ENCODE measurements at regions not wholly inside any gene's neighbourhood (a gene's known extent, or its start where the extent isn't known, plus 50 kb on each side); places are given as distances from the start of the nearest gene placed in this dataset.

- no peak for DNase-seq
These were observed 165.9 kb upstream of the NCAM1 start for GRCh38 chr11:112795142-112795815.

- DNase-seq, result no peak
These were observed 165.1 kb upstream of the NCAM1 start for GRCh38 chr11:112795911-112796649.

DNA sequence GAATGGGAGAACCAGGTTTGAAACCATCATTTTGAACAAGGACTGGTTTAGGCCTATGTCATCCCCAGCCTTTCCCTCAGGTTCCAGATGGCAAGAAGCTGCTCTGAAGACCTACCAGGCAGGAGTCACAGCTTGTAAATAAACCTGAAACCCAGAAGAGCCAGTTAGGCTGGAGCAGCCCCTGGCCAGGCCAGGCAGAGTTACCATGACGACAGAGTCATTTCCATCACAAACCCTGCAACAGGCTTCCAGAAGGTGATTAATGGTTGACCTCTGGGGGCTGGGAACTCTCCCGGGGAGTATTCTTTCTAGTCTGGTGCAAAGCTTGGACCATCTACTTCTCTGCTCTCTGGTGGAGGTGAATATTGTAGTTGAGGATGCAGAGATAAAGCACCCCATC, 164.1 kb upstream of the NCAM1 start:
- no peak for DNase-seq

- DNase-seq, result no peak
These were observed 163.4 kb upstream of the NCAM1 start for GRCh38 chr11:112797648-112798293.

DNA sequence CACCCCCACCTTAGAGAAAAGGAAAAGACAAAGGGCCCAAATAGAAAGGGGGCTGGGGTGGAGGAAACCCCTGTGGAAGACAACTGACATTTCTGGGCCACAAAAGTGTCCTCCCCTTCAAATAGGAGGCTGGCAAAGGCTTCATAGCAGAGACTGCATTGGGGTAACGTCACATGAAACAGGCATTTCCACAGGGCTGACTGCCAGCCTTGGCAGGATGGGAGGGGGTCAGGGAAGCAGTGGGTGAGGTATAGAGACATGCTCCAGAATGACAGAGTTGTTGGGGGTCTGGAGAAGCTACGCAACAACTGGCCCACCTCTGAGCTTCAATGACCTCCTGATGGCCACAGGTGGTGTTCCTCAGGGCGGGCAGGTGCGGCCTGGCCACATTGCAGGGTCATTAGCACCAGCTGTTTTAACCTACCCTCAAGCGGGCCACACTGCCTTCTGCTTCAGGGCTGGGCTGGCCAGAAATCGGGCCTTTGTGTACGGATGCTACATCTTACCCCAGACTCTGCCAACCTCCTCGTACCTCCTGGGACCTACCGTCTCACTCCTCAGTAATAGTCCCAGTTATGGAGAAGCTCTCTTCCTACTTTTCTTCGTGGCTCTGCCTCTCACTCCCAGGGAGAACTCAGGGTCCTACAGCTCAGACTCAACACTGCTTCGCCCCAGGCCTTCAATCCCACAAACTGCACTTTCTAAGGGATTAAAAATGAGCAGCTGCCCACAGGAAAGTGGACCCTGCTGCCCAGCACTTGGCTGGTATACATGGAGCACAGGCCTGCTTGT, 160.0 kb upstream of the NCAM1 start:
- DNase-seq, result no peak

DNA sequence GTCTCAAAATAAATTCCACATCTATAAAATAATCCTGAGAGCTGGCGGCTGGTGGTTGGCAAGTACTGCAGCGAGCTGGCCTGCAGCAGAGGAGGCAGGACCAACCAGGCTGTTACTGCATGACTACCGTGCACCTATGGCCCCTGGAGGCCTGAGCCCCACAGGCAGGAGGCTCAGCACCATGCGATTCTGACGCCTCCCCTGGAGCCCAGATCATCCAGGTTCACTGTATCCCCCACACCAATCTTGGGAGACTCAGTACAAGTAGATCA, 159.5 kb upstream of the NCAM1 start:
- no peak for DNase-seq

DNA sequence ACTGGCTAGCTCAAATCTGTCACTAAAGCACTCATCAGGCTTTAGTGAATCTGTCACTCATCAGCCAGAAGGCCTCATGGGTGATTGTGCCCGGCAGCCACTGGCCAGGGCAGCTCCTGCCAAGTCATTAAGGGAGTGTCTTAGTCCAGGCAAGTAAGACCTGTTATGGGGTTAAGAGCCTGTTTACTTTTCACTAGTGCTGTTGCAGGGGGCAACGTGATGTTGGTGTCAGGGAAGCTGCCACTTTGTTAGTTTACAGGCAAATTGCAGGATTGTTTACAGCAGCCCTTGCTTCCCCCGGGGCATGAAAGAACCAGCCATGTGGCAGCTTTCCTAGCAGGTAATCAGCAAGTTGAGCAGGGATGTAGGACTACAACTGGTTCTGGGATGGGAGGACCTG, 155.6 kb upstream of the NCAM1 start:
- no peak for DNase-seq

DNA sequence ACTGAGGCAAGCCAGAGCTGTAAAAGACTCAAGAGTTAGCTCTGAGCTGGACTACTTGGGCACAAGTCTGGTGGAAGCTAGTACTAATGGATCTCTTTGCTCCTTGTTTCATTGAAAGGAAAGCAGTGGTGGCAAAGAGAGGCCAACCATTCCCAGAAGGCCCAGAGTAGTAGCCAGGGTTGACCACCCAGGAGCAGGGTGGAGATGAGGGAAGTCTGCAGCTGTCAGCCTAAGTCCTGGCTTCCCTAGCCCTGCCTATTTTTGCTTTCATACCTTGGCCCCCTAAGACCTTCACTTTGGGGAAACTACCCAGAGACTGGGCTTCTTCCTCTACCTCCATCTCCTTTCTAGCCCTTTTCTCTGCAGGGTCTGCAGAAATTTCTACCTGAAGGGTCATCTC, 155.0 kb upstream of the NCAM1 start:
- no peak for DNase-seq

- no peak for DNase-seq
These were observed 154.3 kb upstream of the NCAM1 start for GRCh38 chr11:112806876-112807275.

GRCh38 chr11:112809429-112809828, 151.8 kb upstream of the NCAM1 start:
- no peak for DNase-seq

DNA sequence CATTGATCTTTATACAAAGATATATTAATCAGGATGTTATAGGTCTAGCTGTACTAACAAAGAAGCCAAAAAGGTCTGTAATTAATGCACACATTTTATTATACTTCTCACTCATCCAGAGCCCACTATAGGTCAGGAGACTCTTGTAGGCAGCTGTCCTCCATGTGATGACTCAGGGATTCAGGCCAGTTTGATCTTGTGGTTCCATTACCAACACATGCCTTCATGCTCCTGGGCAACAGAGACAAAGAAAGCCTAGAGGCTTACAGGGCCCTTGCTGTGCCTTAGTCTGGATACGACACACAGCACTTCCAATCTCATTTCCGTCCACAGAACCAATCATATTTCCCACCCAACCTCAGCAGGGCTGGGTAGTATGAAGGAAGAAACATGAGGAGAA, 150.3 kb upstream of the NCAM1 start:
- no peak for DNase-seq

GRCh38 chr11:112811783-112812182, 149.4 kb upstream of the NCAM1 start:
- no peak for DNase-seq

GRCh38 chr11:112812729-112813128, 148.5 kb upstream of the NCAM1 start:
- DNase-seq, result no peak

- no peak for DNase-seq
These were observed 147.1 kb upstream of the NCAM1 start for GRCh38 chr11:112814168-112814567.

DNA sequence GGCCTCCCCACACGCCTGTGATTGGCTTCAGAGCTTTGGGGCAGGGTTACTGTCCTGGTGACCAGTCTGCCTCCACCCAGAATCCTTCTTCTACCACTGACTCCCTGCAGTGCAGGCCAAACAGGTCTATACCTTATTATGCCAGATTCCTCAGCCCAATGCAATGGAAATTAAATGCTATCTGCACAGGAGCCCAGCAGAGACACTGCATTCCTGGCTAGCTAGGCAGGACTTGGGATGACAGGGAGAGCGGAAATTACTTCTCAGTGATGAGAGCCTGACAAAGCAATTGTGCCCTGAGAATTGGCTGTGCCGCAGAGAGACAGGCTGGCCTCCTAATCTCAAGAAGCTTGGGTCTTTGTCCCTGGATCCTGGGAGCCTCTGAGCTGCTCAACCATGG, 143.8 kb upstream of the NCAM1 start:
- no peak for DNase-seq

DNA sequence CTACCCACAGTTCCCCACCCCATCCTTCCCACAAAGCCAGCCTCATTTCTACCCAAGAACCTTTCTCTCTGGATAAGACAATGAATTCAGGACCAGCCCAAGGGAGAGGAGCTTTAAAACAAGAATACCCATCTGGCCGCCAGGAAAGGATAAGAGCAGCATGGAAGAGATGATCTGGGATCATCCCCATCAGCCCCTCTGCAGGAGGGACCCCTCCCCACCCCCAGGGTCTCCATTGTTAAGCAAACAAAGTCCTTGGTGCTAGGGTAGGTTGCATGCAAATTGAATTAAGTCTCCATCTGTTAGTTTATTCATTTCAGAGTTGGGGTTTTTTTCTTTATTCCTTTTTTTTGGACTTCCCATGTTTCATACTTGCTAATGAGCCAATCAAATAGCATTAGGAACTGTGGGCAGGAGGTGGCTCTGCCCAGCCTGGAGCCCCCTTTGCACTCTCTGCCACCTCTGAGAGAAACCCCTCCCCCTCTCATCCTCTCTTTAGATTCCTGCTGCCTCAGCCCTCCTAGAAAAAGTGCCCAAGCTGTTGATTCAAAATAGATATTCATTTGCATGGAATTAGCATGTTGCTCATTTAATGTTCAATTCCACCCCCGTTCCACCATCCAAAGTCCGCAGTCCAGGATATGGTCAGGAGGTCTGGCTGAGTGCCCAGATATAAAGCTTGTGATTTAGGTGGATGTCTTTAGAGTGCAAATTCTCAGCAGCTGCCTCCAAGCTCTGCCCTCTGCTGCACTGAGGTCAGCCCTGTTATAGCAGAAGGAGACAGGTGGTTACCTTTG, 138.5 kb upstream of the NCAM1 start:
- DNase-seq, result no peak

- DNase-seq, result no peak
These were observed 135.2 kb upstream of the NCAM1 start for GRCh38 chr11:112826026-112826425.

GRCh38 chr11:112826788-112827187, 134.4 kb upstream of the NCAM1 start:
- no peak for DNase-seq

- DNase-seq, result no peak
These were observed 132.8 kb upstream of the NCAM1 start for GRCh38 chr11:112828421-112828820.

DNA sequence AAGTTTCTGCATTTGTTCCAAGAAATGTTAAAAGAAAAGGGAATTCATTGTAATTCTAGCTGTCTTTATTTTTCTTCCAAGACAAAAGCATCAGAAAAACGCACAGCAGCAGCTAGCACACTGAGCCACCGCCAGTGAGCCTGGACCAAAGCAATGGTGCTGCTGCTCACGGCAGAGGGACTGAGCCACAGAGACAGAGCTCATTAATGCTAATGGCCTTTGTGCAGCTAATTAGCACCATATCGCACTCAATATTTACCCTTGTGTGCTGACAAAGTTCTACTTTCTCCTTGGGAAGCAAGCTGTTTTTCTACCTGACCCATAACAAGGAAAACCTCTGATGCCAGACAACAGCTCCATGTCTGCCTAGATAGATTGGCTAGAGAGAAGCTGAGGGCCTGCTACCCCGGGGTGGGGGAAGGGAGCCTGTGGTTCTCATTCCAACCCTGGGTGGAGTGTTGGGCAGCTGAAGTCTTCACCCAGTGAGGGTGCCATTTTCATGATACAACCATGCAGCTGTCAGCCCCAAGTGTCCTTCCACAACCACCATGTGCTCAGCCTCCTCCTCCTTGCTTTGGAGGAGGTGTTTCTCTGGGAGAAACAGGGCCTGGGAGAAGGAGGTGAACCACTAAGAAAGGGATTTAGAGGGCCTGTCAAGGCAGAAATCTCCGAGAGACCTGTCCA, 131.1 kb upstream of the NCAM1 start:
- DNase-seq, result no peak

GRCh38 chr11:112831041-112831440, 130.2 kb upstream of the NCAM1 start:
- no peak for DNase-seq
